ENCODE measurements at regions not wholly inside any gene's neighbourhood (a gene's known extent, or its start where the extent isn't known, plus 50 kb on each side); places are given as distances from the start of the nearest gene placed in this dataset.

DNA sequence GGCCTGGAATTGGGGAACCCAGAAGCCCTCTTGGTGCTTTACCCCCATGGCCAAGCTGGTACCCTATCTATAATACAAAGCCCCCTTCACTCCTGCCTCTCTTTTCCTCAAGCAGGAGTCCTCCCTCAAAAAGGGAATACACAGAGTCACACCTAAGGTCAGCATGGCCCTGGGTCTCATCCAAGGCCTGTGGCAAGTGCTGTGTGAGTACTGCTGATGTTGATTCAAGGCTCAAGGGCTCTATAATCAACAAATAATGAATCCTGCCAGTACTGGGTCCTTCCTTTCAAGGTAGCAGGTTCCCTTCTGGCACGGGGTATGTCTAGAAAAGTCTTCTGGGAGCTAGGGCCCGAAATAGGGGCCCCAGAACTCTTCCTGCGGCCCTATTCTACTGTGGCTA lies 187.3 kb downstream of the CYB561 start:
- Histone ChIP-seq H3K36me3 (ENCODE audit: insufficient read depth) (no peaks in the 10 kb centered on the region), H3K27ac (no peak overlapping the region), H3K4me2 (no peak overlapping the region), H4K20me1 (ENCODE audit: insufficient read depth) (no peaks in the 10 kb centered on the region), H3K9ac (no peak overlapping the region), H3K4me3 (IDR thresholded peaks at IDR 0.05; ENCODE audit: insufficient read depth, low read depth, low read length) (no peak overlapping the region), H3K79me2 (ENCODE audit: insufficient read depth, low read depth) (no peaks in the 10 kb centered on the region), H3K4me1 (ENCODE audit: low read depth, poor library complexity, severe bottlenecking) (no peaks in the 10 kb centered on the region), H2AFZ (ENCODE audit: low read depth) (no peak overlapping the region), H3K27me3 (ENCODE audit: insufficient read depth, low read depth) (no peaks in the 10 kb centered on the region)
- TF ChIP-seq, protein P1, sequence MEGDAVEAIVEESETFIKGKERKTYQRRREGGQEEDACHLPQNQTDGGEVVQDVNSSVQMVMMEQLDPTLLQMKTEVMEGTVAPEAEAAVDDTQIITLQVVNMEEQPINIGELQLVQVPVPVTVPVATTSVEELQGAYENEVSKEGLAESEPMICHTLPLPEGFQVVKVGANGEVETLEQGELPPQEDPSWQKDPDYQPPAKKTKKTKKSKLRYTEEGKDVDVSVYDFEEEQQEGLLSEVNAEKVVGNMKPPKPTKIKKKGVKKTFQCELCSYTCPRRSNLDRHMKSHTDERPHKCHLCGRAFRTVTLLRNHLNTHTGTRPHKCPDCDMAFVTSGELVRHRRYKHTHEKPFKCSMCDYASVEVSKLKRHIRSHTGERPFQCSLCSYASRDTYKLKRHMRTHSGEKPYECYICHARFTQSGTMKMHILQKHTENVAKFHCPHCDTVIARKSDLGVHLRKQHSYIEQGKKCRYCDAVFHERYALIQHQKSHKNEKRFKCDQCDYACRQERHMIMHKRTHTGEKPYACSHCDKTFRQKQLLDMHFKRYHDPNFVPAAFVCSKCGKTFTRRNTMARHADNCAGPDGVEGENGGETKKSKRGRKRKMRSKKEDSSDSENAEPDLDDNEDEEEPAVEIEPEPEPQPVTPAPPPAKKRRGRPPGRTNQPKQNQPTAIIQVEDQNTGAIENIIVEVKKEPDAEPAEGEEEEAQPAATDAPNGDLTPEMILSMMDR (conservative IDR thresholded peaks at IDR 0.05; ENCODE audit: low read depth, low read length), result no peak

DNA sequence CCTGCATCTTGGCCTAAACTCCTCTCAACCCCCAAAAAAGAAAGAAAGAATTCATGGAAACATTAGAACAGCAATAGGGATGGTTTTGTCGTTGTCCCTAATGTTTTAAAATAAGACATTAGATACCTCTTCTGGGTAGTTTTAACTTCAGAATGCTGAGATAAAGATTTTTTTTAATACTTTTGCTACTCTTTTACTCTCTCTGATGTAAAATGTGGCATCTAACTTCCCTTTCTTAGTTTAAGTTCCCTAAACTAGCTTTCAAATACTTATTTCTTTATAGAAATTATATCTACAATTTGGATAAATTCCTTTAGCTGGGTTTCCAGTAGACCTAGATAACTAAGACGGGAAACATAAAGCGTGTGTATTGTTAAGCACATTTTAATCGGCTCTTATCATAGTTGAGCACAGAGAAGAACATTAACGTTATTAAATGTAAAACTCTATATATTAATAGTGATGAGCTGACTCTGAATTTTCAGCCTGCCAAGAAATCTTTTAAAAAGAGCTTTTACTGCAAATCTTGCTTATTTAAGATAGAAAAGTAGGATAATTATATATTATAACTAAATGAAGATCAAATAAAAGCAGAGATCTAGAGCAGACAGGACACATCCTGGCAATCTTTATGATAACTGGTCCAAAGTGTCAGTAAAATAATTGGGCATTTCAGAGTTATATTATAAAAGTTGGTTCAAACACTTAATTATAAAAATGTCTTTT lies 183.2 kb downstream of the CYB561 start:
- no peak overlapping the region for H3K4me2 ChIP-seq

DNA sequence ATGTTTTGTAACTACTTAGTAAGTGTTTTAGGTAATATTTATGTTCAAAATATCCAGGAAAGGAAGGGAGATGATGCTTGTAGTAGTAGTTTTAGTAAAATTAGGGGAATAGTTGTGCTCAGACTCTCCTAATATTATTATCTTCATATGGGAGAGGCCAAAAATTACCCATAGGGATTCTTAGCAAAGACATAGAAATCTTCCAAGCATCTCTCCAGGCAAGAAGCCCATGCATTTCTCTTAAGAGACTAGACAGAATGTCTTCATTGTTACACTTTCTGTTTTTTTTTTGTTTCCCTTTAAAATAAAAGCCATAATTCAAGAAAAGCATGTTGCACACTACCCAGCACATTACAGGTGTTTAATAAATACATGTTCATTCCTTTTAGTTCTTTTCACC lies 180.6 kb downstream of the CYB561 start:
- no peak overlapping the region for H3K4me2 ChIP-seq
- H3K36me3 ChIP-seq (ENCODE audit: insufficient read depth), result no peaks in the 10 kb centered on the region
- no peak overlapping the region for H2AFZ ChIP-seq (ENCODE audit: low read depth)
- no peaks in the 10 kb centered on the region for H3K27me3 ChIP-seq (ENCODE audit: insufficient read depth, low read depth)
- H4K20me1 ChIP-seq (ENCODE audit: insufficient read depth), result no peaks in the 10 kb centered on the region
- no peak overlapping the region for H3K9ac ChIP-seq
- no peak overlapping the region for H3K27ac ChIP-seq
- H3K4me3 ChIP-seq (IDR thresholded peaks at IDR 0.05; ENCODE audit: insufficient read depth, low read depth, low read length), result no peak overlapping the region
- H3K4me1 ChIP-seq (ENCODE audit: low read depth, poor library complexity, severe bottlenecking), result no peaks in the 10 kb centered on the region
- TF ChIP-seq, protein P1 (conservative IDR thresholded peaks at IDR 0.05; ENCODE audit: low read depth, low read length), result no peak
- H3K79me2 ChIP-seq (ENCODE audit: insufficient read depth, low read depth), result no peaks in the 10 kb centered on the region

More for the DNA sequence above, 183.2 kb downstream of the CYB561 start:
- no peaks in the 10 kb centered on the region for H4K20me1 ChIP-seq (ENCODE audit: insufficient read depth)
- H3K36me3 ChIP-seq (ENCODE audit: insufficient read depth), result no peaks in the 10 kb centered on the region
- no peak overlapping the region for H3K4me3 ChIP-seq (IDR thresholded peaks at IDR 0.05; ENCODE audit: insufficient read depth, low read depth, low read length)
- TF ChIP-seq, protein P1 (conservative IDR thresholded peaks at IDR 0.05; ENCODE audit: low read depth, low read length), result no peak
- no peak overlapping the region for H2AFZ ChIP-seq (ENCODE audit: low read depth)
- no peaks in the 10 kb centered on the region for H3K27me3 ChIP-seq (ENCODE audit: insufficient read depth, low read depth)
- H3K9ac ChIP-seq, result no peak overlapping the region
- H3K4me1 ChIP-seq (ENCODE audit: low read depth, poor library complexity, severe bottlenecking), result no peaks in the 10 kb centered on the region
- H3K79me2 ChIP-seq (ENCODE audit: insufficient read depth, low read depth), result no peaks in the 10 kb centered on the region
- no peak overlapping the region for H3K27ac ChIP-seq

DNA sequence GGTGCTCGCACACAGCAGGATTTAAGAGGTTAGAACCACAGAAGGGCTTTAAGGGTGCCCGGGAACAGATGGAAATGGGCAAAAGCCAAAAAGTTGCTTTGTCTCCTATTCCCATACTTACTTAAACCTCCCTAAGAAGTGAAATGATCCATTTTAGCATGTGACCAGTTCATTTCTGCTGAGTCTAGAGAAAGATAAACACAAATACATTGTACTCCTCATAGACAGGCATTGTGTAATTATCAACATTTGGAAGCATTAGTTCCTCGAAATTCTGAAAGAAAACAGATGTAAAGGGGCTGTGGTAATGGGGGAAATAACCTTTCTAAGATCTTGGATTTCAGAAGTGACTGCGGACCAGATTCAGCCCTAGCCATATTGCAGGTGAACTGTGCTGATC lies 178.3 kb downstream of the CYB561 start:
- Histone ChIP-seq H3K36me3 (ENCODE audit: insufficient read depth) (no peaks in the 10 kb centered on the region), H3K27ac (no peak overlapping the region), H3K4me2 (no peak overlapping the region), H2AFZ (ENCODE audit: low read depth) (no peak overlapping the region), H4K20me1 (ENCODE audit: insufficient read depth) (no peaks in the 10 kb centered on the region), H3K4me1 (ENCODE audit: low read depth, poor library complexity, severe bottlenecking) (no peaks in the 10 kb centered on the region), H3K9ac (no peak overlapping the region), H3K4me3 (IDR thresholded peaks at IDR 0.05; ENCODE audit: insufficient read depth, low read depth, low read length) (no peak overlapping the region), H3K27me3 (ENCODE audit: insufficient read depth, low read depth) (no peaks in the 10 kb centered on the region), H3K79me2 (ENCODE audit: insufficient read depth, low read depth) (no peaks in the 10 kb centered on the region)
- TF ChIP-seq, protein P1 (conservative IDR thresholded peaks at IDR 0.05; ENCODE audit: low read depth, low read length), result no peak

All from KMS-11 (cell line).